ENCODE measurements at regions not wholly inside any gene's neighbourhood (a gene's known extent, or its start where the extent isn't known, plus 50 kb on each side); places are given as distances from the start of the nearest gene placed in this dataset.

DNA sequence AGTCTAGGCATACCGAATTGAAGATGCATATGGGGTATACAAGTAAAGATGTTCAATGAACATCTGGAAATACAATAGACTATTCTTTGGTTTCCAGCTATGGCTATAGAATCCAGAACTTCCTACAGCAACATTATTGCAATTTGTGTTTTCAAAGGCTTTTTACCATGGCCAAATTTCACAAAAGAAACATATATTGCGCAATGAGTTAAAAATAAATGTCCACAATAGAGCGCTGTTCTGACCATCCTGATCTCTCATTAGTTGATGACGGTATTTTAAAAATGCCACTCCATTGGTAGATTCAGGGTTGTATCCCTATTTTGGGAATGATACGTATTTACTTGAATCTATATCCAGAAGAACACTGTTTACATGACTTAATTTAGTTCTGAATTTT lies 139.2 kb downstream of the LINC00632 start:
- Histone ChIP-seq H3K27ac (ENCODE audit: low read length, poor library complexity, severe bottlenecking) (no peak overlapping the region), H3K23ac (ENCODE audit: low read length in 2 of 2) (no peak overlapping the region), H3K9me3 (ENCODE audit: control insufficient read depth, low read length) (peaks cover 3% of the 10 kb centered on the region), H2BK12ac (ENCODE audit: low read length in 2 of 2) (no peak overlapping the region), H4K91ac (ENCODE audit: low read length) (no peak overlapping the region), H3K79me1 (replicated peaks; ENCODE audit: low read length, poor library complexity, severe bottlenecking) (no peaks in the 10 kb centered on the region), H3K4me2 (ENCODE audit: low read length, poor library complexity, severe bottlenecking) (no peak overlapping the region), H3K36me3 (ENCODE audit: control insufficient read depth in 1 of 2, insufficient read depth in 2 of 2, low read depth in 1 of 2, low read length in 2 of 2) (no peaks in the 10 kb centered on the region), H2BK5ac (ENCODE audit: low read depth, low read length, poor library complexity, severe bottlenecking) (no peak overlapping the region), H3K14ac (ENCODE audit: low read length in 2 of 2) (no peak overlapping the region), H2BK15ac (ENCODE audit: low read depth, poor library complexity, severe bottlenecking) (no peak overlapping the region), H3K4me3 (ENCODE audit: insufficient read depth in 1 of 2, low read depth in 1 of 2, low read length in 2 of 2) (no peak overlapping the region), H2BK120ac (ENCODE audit: low read depth, low read length) (no peak overlapping the region), H3K18ac (ENCODE audit: low read depth in 1 of 2, low read length in 2 of 2) (no peak overlapping the region), H4K8ac (ENCODE audit: low read length) (no peak overlapping the region), H3K9ac (ENCODE audit: low read length) (no peak overlapping the region), H3K27me3 (ENCODE audit: control insufficient read depth in 1 of 2, insufficient read depth in 1 of 2, low read length in 2 of 2) (no peaks in the 10 kb centered on the region), H2AFZ (ENCODE audit: low read depth, low read length) (no peak overlapping the region), H2AK5ac (ENCODE audit: low read length, severe bottlenecking) (no peak overlapping the region), H3K4me1 (ENCODE audit: control insufficient read depth, insufficient read depth, low read depth, low read length) (no peaks in the 10 kb centered on the region), H3K4ac (ENCODE audit: low read depth in 1 of 2, low read length in 2 of 2) (no peak overlapping the region)
- WGBS: 96% methylated on average over 4 of the region's 5 CpGs
- DNase-seq: no peak

DNA sequence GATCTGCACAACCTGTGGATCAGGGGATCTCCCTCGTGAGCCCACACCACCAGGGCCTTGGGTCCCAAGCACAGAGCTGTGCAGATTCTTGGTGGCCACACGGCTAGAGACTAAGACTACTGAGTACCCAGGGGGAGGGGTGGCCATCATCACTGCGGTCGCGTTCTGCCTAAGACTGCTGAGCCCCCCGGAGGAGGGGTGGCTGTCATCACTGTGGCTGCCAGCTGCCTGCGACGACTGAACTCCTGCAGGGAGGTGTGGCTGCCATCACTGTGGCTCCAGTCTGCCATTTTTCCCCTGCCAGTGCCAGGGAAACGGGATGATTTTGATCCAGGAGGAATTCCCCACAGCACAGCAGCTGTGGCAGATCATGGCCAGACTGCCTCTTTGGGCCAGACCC lies 141.7 kb upstream of the SPANXB1 start:
- 82% methylated on average over 9 of the region's 9 CpGs for WGBS
- H2BK5ac ChIP-seq (ENCODE audit: low read depth, low read length, poor library complexity, severe bottlenecking): no peak overlapping the region
- no peak for DNase-seq
- H4K91ac ChIP-seq (ENCODE audit: low read length): no peak overlapping the region
- H2AK5ac ChIP-seq (ENCODE audit: low read length, severe bottlenecking): no peak overlapping the region
- no peak overlapping the region for H3K27ac ChIP-seq (ENCODE audit: low read length, poor library complexity, severe bottlenecking)
- no peaks in the 10 kb centered on the region for H3K27me3 ChIP-seq (ENCODE audit: control insufficient read depth in 1 of 2, insufficient read depth in 1 of 2, low read length in 2 of 2)
- no peaks in the 10 kb centered on the region for H3K4me1 ChIP-seq (ENCODE audit: control insufficient read depth, insufficient read depth, low read depth, low read length)
- H2BK15ac ChIP-seq (ENCODE audit: low read depth, poor library complexity, severe bottlenecking): no peak overlapping the region
- H3K18ac ChIP-seq (ENCODE audit: low read depth in 1 of 2, low read length in 2 of 2): no peak overlapping the region
- no peak overlapping the region for H4K8ac ChIP-seq (ENCODE audit: low read length)
- H3K79me1 ChIP-seq (replicated peaks; ENCODE audit: low read length, poor library complexity, severe bottlenecking): no peaks in the 10 kb centered on the region
- H2BK12ac ChIP-seq (ENCODE audit: low read length in 2 of 2): no peak overlapping the region
- no peak overlapping the region for H3K4ac ChIP-seq (ENCODE audit: low read depth in 1 of 2, low read length in 2 of 2)
- no peak overlapping the region for H3K23ac ChIP-seq (ENCODE audit: low read length in 2 of 2)
- H2AFZ ChIP-seq (ENCODE audit: low read depth, low read length): no peak overlapping the region
- no peaks in the 10 kb centered on the region for H3K36me3 ChIP-seq (ENCODE audit: control insufficient read depth in 1 of 2, insufficient read depth in 2 of 2, low read depth in 1 of 2, low read length in 2 of 2)
- no peak overlapping the region for H2BK120ac ChIP-seq (ENCODE audit: low read depth, low read length)
- H3K9ac ChIP-seq (ENCODE audit: low read length): no peak overlapping the region
- no peak overlapping the region for H3K4me3 ChIP-seq (ENCODE audit: insufficient read depth in 1 of 2, low read depth in 1 of 2, low read length in 2 of 2)
- no peak overlapping the region for H3K4me2 ChIP-seq (ENCODE audit: low read length, poor library complexity, severe bottlenecking)
- H3K9me3 ChIP-seq (ENCODE audit: control insufficient read depth, low read length): peaks cover 3% of the 10 kb centered on the region
- no peak overlapping the region for H3K14ac ChIP-seq (ENCODE audit: low read length in 2 of 2)

DNA sequence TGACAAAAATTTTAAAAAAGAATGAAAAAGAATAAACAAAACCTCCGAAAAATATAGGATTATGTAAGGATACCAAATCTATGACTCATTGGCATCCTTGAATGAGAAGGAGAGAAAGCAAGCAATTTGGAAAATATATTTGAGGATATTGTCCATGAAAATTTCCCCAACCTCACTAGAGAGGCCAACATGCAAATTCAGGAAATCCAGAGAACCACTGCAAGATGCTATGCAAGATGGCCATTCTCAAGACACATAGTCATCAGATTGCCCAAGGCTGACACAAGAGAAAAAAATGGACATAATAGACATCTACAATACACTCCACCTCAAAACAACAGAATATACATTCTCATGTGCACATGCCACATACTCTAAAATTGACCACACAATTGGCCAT lies 135.9 kb upstream of the SPANXB1 start:
- no CpG with 5 or more reads among the region's 1 CpG for WGBS
- no peak overlapping the region for H3K4me2 ChIP-seq (ENCODE audit: low read length, poor library complexity, severe bottlenecking)
- H3K4me1 ChIP-seq (ENCODE audit: control insufficient read depth, insufficient read depth, low read depth, low read length): no peaks in the 10 kb centered on the region
- H3K18ac ChIP-seq (ENCODE audit: low read depth in 1 of 2, low read length in 2 of 2): no peak overlapping the region
- no peak overlapping the region for H3K4me3 ChIP-seq (ENCODE audit: insufficient read depth in 1 of 2, low read depth in 1 of 2, low read length in 2 of 2)
- H2AK5ac ChIP-seq (ENCODE audit: low read length, severe bottlenecking): no peak overlapping the region
- no peak overlapping the region for H3K4ac ChIP-seq (ENCODE audit: low read depth in 1 of 2, low read length in 2 of 2)
- H3K9me3 ChIP-seq (ENCODE audit: control insufficient read depth, low read length): peaks cover 4% of the 10 kb centered on the region
- H3K9ac ChIP-seq (ENCODE audit: low read length): no peak overlapping the region
- no peak overlapping the region for H2BK12ac ChIP-seq (ENCODE audit: low read length in 2 of 2)
- H3K27me3 ChIP-seq (ENCODE audit: control insufficient read depth in 1 of 2, insufficient read depth in 1 of 2, low read length in 2 of 2): no peaks in the 10 kb centered on the region
- no peak overlapping the region for H2BK5ac ChIP-seq (ENCODE audit: low read depth, low read length, poor library complexity, severe bottlenecking)
- H3K23ac ChIP-seq (ENCODE audit: low read length in 2 of 2): no peak overlapping the region
- no peak overlapping the region for H2AFZ ChIP-seq (ENCODE audit: low read depth, low read length)
- no peak overlapping the region for H3K27ac ChIP-seq (ENCODE audit: low read length, poor library complexity, severe bottlenecking)
- H3K79me1 ChIP-seq (replicated peaks; ENCODE audit: low read length, poor library complexity, severe bottlenecking): no peaks in the 10 kb centered on the region
- no peak overlapping the region for H3K14ac ChIP-seq (ENCODE audit: low read length in 2 of 2)
- H3K36me3 ChIP-seq (ENCODE audit: control insufficient read depth in 1 of 2, insufficient read depth in 2 of 2, low read depth in 1 of 2, low read length in 2 of 2): no peaks in the 10 kb centered on the region
- H2BK15ac ChIP-seq (ENCODE audit: low read depth, poor library complexity, severe bottlenecking): no peak overlapping the region
- no peak overlapping the region for H2BK120ac ChIP-seq (ENCODE audit: low read depth, low read length)
- no peak for DNase-seq
- no peak overlapping the region for H4K91ac ChIP-seq (ENCODE audit: low read length)
- H4K8ac ChIP-seq (ENCODE audit: low read length): no peak overlapping the region

DNA sequence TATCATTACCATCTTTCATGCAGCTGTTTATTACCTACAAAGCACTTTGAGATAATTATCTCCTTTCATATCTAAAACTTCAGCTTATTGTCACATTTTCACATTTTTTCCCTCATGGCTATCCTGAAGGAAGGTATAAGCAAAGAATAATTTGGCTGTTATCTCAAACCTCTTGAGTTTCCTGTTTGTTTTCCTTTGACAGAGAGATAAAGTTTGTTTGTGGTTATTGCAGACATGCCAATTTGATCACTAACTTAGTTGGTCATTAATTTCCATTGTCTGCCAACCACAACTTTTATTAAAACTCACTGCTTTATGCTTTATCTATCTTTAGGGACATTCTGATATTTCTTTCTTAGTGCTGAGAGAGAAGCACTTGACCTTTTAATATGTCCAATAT lies 89.8 kb upstream of the SPANXB1 start:
- Histone ChIP-seq H2AK5ac (ENCODE audit: low read length, severe bottlenecking) (no peak overlapping the region), H3K4me3 (ENCODE audit: insufficient read depth in 1 of 2, low read depth in 1 of 2, low read length in 2 of 2) (no peak overlapping the region), H3K14ac (ENCODE audit: low read length in 2 of 2) (no peak overlapping the region), H2BK15ac (ENCODE audit: low read depth, poor library complexity, severe bottlenecking) (no peak overlapping the region), H3K18ac (ENCODE audit: low read depth in 1 of 2, low read length in 2 of 2) (no peak overlapping the region), H3K4me2 (ENCODE audit: low read length, poor library complexity, severe bottlenecking) (no peak overlapping the region), H3K9me3 (ENCODE audit: control insufficient read depth, low read length) (no peaks in the 10 kb centered on the region), H3K27ac (ENCODE audit: low read length, poor library complexity, severe bottlenecking) (no peak overlapping the region), H3K27me3 (ENCODE audit: control insufficient read depth in 1 of 2, insufficient read depth in 1 of 2, low read length in 2 of 2) (no peaks in the 10 kb centered on the region), H3K79me1 (replicated peaks; ENCODE audit: low read length, poor library complexity, severe bottlenecking) (no peaks in the 10 kb centered on the region), H2BK120ac (ENCODE audit: low read depth, low read length) (no peak overlapping the region), H4K8ac (ENCODE audit: low read length) (no peak overlapping the region), H2BK12ac (ENCODE audit: low read length in 2 of 2) (no peak overlapping the region), H3K4ac (ENCODE audit: low read depth in 1 of 2, low read length in 2 of 2) (no peak overlapping the region), H2AFZ (ENCODE audit: low read depth, low read length) (no peak overlapping the region), H4K91ac (ENCODE audit: low read length) (no peak overlapping the region), H3K36me3 (ENCODE audit: control insufficient read depth in 1 of 2, insufficient read depth in 2 of 2, low read depth in 1 of 2, low read length in 2 of 2) (no peaks in the 10 kb centered on the region), H3K9ac (ENCODE audit: low read length) (no peak overlapping the region), H3K4me1 (ENCODE audit: control insufficient read depth, insufficient read depth, low read depth, low read length) (no peaks in the 10 kb centered on the region), H3K23ac (ENCODE audit: low read length in 2 of 2) (no peak overlapping the region), H2BK5ac (ENCODE audit: low read depth, low read length, poor library complexity, severe bottlenecking) (no peak overlapping the region)
- DNase-seq: no peak
